Lower lobe of right lung (tissue), 2 donors: ENCODE measurements at regions not wholly inside any gene's neighbourhood (a gene's known extent, or its start where the extent isn't known, plus 50 kb on each side); places are given as distances from the start of the nearest gene placed in this dataset.
"Not testable (repeated sequence)": the region's sequence is repeated elsewhere in the genome, so short reads cannot be mapped to it uniquely, and the experiment has no call there.

Source experiments
- ATAC-seq, 2 donors: fragments of 200-7000 bp; cut with Tn5 transposase; one replicate each; pipeline ENCODE4 v1.9.1; 2020 to 2022; ENCODE audit warnings: mild to moderate bottlenecking in 2 of 2, moderate library complexity in 2 of 2
- DNase-seq: peaks from one replicate; pipeline ENCODE4 v3.0.0-alpha.2; 2020
- H3K27ac ChIP-seq: fragments of 200-600 bp; one replicate; pipeline ENCODE4 v1.8.0; 2022
- H3K27me3 ChIP-seq: fragments of 200-600 bp; one replicate; pipeline ENCODE4 v1.8.0; 2022; ENCODE audit warnings: low read depth
- H3K36me3 ChIP-seq: fragments of 200-600 bp; one replicate; pipeline ENCODE4 v1.8.0; 2022; ENCODE audit warnings: mild to moderate bottlenecking
- H3K4me1 ChIP-seq: fragments of 200-600 bp; one replicate; pipeline ENCODE4 v1.8.0; 2022
- H3K4me3 ChIP-seq: fragments of 200-600 bp; one replicate; pipeline ENCODE4 v1.8.0; 2022; ENCODE audit warnings: mild to moderate bottlenecking
- H3K9me3 ChIP-seq: fragments of 200-600 bp; one replicate; pipeline ENCODE4 v1.8.0; 2022
- intact Hi-C: fragments of 100-400 bp; cut with DNase I; formaldehyde crosslinking; loops from one replicate; pipeline ENCODE4 v1.11.0; 2022
- TF ChIP-seq, protein P1 (sequence below): fragments of 200-600 bp; IDR thresholded peaks from one replicate; pipeline ENCODE4 v1.8.0; 2022; ENCODE audit warnings: antibody characterized with exemption, mild to moderate bottlenecking
- donor health status: DM: no; HTN: yes; CAD: no; lungs with severe emphysema.

DNA sequence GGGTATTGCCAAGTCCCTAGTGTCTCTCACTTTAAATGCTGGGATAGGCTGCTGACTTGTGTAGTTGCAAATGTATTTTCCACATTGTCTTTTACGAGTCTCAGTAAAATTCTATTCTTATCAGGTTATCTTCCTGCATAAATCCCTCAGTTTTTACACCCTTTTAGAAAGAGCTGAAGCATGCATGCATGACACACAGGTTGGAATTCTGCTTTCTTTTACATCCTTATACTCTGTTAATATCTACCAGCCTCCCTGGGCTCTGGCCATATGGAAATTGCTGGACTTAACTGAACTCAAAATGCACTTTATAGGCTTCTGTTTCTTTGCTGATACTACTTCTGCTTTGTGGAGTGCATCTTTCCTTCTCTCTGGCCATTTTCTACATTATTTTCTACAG, 477.4 kb downstream of the FRK start:
- Histone ChIP-seq H3K36me3 (no peaks in the 10 kb centered on the region), H3K4me3 (no peak overlapping the region), H3K4me1 (no peaks in the 10 kb centered on the region), H3K27ac (no peak overlapping the region), H3K9me3 (no peaks in the 10 kb centered on the region), H3K27me3 (no peaks in the 10 kb centered on the region)
- intact Hi-C loops, result no loop called here
- no peak for DNase-seq
- ATAC-seq, result no peak
- TF ChIP-seq, protein P1, sequence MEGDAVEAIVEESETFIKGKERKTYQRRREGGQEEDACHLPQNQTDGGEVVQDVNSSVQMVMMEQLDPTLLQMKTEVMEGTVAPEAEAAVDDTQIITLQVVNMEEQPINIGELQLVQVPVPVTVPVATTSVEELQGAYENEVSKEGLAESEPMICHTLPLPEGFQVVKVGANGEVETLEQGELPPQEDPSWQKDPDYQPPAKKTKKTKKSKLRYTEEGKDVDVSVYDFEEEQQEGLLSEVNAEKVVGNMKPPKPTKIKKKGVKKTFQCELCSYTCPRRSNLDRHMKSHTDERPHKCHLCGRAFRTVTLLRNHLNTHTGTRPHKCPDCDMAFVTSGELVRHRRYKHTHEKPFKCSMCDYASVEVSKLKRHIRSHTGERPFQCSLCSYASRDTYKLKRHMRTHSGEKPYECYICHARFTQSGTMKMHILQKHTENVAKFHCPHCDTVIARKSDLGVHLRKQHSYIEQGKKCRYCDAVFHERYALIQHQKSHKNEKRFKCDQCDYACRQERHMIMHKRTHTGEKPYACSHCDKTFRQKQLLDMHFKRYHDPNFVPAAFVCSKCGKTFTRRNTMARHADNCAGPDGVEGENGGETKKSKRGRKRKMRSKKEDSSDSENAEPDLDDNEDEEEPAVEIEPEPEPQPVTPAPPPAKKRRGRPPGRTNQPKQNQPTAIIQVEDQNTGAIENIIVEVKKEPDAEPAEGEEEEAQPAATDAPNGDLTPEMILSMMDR, result no peak

DNA sequence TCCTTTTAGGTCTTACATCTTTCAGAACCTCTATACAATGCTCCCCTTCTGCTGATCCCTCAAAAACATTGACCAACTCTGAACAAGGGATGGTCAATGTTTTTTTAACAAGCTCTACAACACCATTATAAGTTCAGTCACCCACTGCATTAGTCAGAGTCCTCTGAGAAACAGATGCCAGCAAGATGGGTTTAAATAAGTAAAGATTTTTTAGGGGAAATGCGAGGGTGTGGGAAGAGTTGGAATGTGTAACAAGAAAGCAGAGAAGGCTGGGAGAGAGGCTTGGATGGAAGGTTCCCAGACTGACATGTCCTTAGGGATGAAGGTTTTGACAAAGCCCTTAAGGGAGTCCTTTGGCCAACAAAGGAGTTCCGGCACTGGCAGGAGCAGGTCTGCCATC, 478.3 kb downstream of the FRK start:
- DNase-seq, result no peak
- no peaks in the 10 kb centered on the region for H3K36me3 ChIP-seq
- no peak overlapping the region for H3K27ac ChIP-seq
- no peak overlapping the region for H3K4me3 ChIP-seq
- ATAC-seq, result no peak
- intact Hi-C loops, result no loop called here
- no peaks in the 10 kb centered on the region for H3K4me1 ChIP-seq
- TF ChIP-seq, protein P1, result no peak
- no peaks in the 10 kb centered on the region for H3K27me3 ChIP-seq
- no peaks in the 10 kb centered on the region for H3K9me3 ChIP-seq

DNA sequence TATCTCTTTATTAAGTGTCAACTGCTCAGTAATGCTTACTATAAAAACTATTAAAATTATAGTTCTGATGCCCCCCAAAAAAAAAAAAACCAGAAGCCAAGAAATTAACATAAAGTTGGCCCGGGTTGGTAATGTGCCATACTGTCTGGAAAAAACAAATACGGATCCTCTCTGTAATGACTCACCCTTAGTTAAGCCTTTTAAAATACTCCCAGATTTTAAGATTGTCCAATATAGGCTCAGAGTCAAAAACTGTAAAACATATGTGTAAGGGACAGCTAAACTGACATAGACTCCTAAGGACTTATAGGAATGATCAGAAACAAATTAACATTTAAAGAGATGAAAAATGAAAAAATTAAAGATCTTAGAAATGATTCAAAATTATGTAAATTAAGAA, 481.1 kb downstream of the FRK start:
- H3K4me1 ChIP-seq, H3K9me3 ChIP-seq, H3K27me3 ChIP-seq, H3K36me3 ChIP-seq, DNase-seq, intact Hi-C loops, H3K27ac ChIP-seq, H3K4me3 ChIP-seq, ATAC-seq: not testable (repeated sequence)

DNA sequence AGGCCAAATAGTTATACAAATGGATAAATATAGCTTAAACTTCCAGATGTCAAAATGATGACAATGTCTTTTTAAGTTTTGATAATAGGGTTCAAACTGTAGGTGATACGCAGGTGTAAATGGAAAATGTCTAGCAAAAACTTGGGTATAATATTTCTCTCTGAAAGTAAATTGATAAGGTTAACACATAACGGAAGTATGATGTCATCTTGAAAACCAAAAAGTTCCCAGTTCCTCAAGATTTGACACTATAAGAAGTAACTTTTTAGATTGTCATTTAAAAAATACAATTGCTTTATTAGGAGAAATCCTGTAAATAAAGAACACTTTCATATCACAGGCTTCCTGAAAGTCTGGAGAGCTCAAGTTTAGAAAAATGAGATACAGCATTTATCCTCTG, 483.4 kb downstream of the FRK start:
- no peak overlapping the region for H3K4me3 ChIP-seq
- no peaks in the 10 kb centered on the region for H3K36me3 ChIP-seq
- TF ChIP-seq, protein P1, result no peak
- no peaks in the 10 kb centered on the region for H3K9me3 ChIP-seq
- H3K27ac ChIP-seq, result no peak overlapping the region
- H3K4me1 ChIP-seq, result no peaks in the 10 kb centered on the region
- DNase-seq, result no peak
- intact Hi-C loops, result no loop called here
- no peaks in the 10 kb centered on the region for H3K27me3 ChIP-seq
- no peak for ATAC-seq

DNA sequence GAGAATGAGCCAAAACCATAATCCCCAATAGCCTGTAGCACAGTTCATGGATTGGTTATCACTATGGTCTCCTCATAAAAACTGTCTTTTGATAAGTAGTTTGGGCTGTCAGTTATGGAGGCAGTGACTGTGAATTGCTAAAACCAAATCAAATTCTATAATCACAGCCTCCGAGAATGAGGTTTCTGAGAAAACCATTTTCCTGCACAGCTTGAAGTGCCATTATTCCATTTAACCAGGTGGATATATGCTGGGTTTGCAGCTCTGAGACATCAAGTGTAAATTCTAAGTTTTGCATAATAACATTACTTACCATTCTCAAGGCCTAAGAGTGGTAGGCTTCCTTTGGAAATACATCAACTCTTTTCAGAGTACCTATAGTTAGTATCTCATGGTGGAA, 485.4 kb downstream of the FRK start:
- H3K4me3 ChIP-seq, result no peak overlapping the region
- intact Hi-C loops, result no loop called here
- no peaks in the 10 kb centered on the region for H3K9me3 ChIP-seq
- TF ChIP-seq, protein P1, result no peak
- no peak for DNase-seq
- H3K36me3 ChIP-seq, result no peaks in the 10 kb centered on the region
- no peak for ATAC-seq
- no peaks in the 10 kb centered on the region for H3K27me3 ChIP-seq
- no peaks in the 10 kb centered on the region for H3K4me1 ChIP-seq
- no peak overlapping the region for H3K27ac ChIP-seq

DNA sequence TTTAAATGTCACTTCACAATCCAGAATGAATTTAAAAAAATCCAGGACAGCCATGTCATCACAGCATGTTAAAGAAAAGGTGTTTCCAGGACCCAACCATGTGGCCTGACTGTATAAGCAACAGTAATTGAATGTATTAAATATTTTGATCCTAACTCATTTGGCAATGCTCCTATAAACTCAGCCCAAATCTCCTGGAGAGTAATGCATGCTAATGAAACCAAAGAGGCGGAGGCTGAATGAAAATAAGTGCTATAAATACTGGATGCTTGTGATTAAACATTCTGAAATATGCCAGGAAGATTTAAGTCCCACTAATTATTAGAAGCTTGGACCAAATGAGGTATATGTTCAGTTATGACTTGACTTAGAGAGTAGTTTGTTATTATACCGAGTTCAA, 486.8 kb downstream of the FRK start:
- ATAC-seq (no peak), DNase-seq (no peak)
- H3K27me3 ChIP-seq, result no peaks in the 10 kb centered on the region
- H3K4me1 ChIP-seq, result no peaks in the 10 kb centered on the region
- H3K4me3 ChIP-seq, result no peak overlapping the region
- H3K9me3 ChIP-seq, result no peaks in the 10 kb centered on the region
- H3K36me3 ChIP-seq, result no peaks in the 10 kb centered on the region
- intact Hi-C loops, result no loop called here
- TF ChIP-seq, protein P1, result no peak
- no peak overlapping the region for H3K27ac ChIP-seq
